ENCODE measurements at regions not wholly inside any gene's neighbourhood (a gene's known extent, or its start where the extent isn't known, plus 50 kb on each side); places are given as distances from the start of the nearest gene placed in this dataset.

DNA sequence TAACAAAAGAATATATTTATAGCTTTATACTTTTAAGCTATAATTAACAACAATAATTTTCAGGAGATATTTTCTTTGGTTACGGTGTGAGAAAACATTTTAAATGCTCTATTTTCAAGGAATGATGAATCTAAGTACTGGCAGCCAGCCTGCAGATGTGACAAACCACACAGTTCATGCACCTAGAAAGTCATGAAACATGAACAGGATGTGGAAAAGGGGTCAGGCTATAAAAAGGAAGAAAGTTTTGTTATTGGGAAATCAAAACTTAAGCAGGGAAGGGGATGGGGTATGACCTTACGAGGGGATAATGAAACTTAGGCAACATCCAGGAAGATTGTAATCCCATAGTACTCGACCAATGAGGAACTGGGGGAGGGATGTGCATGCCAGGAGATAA, 508.7 kb upstream of the GRAMD2B start:
- Histone ChIP-seq H2AFZ (ENCODE audit: low read length) (no peak overlapping the region), H3K4me3 (replicated peaks in 1 of 3; ENCODE audit: insufficient read depth in 1 of 3, low read depth in 2 of 3, low read length in 3 of 3) (no peak overlapping the region), H3K4me1 (ENCODE audit: insufficient read depth, low read length) (no peaks in the 10 kb centered on the region), H3K79me2 (ENCODE audit: insufficient read depth, low read length) (no peaks in the 10 kb centered on the region), H3K9me3 (ENCODE audit: low read length) (peaks cover 77% of the 10 kb centered on the region), H4K20me1 (ENCODE audit: insufficient read depth, low read length) (no peaks in the 10 kb centered on the region), H3K9ac (ENCODE audit: insufficient read depth, low read depth, low read length) (no peak overlapping the region), H3K4me2 (ENCODE audit: low read depth, low read length) (no peak overlapping the region), H3K36me3 (replicated peaks in 1 of 2; ENCODE audit: control insufficient read depth in 1 of 2, insufficient read depth in 2 of 2, low read length in 2 of 2) (no peaks in the 10 kb centered on the region), H3K27ac (ENCODE audit: extremely low read length, insufficient read depth, low read length) (no peak overlapping the region), H3K27me3 (ENCODE audit: control insufficient read depth in 1 of 2, insufficient read depth in 2 of 2, low read length in 2 of 2) (no peaks in the 10 kb centered on the region)
- no peak for TF ChIP-seq CBX1 (IDR thresholded peaks at IDR 0.05; ENCODE audit: low read depth)
- TF ChIP-seq, protein P1, sequence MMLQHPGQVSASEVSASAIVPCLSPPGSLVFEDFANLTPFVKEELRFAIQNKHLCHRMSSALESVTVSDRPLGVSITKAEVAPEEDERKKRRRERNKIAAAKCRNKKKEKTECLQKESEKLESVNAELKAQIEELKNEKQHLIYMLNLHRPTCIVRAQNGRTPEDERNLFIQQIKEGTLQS (CRISPR knock-in tag; IDR thresholded peaks at IDR 0.05) = no peak
- TF ChIP-seq ZKSCAN8 (CRISPR knock-in tag; IDR thresholded peaks at IDR 0.05; ENCODE audit: borderline replicate concordance) = no peak
- TF ChIP-seq ZNF572 (CRISPR knock-in tag; IDR thresholded peaks at IDR 0.05) = no peak
- TF ChIP-seq HNF4A (CRISPR knock-in tag; IDR thresholded peaks at IDR 0.05) = no peak
- no peak for TF ChIP-seq RARA (CRISPR knock-in tag; IDR thresholded peaks at IDR 0.05)
- no peak for TF ChIP-seq SIX4 (CRISPR knock-in tag; IDR thresholded peaks at IDR 0.05)
- no peak for TF ChIP-seq TCF12 (IDR thresholded peaks at IDR 0.05)
- no peak for TF ChIP-seq TCF12 (CRISPR knock-in tag; IDR thresholded peaks at IDR 0.05)
- TF ChIP-seq, protein P2, sequence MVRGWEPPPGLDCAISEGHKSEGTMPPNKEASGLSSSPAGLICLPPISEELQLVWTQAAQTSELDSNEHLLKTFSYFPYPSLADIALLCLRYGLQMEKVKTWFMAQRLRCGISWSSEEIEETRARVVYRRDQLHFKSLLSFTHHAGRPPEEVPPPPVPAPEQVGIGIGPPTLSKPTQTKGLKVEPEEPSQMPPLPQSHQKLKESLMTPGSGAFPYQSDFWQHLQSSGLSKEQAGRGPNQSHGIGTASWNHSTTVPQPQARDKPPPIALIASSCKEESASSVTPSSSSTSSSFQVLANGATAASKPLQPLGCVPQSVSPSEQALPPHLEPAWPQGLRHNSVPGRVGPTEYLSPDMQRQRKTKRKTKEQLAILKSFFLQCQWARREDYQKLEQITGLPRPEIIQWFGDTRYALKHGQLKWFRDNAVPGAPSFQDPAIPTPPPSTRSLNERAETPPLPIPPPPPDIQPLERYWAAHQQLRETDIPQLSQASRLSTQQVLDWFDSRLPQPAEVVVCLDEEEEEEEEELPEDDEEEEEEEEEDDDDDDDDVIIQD (CRISPR knock-in tag; IDR thresholded peaks at IDR 0.05; ENCODE audit: low read depth) = no peak
- TF ChIP-seq, protein P3, sequence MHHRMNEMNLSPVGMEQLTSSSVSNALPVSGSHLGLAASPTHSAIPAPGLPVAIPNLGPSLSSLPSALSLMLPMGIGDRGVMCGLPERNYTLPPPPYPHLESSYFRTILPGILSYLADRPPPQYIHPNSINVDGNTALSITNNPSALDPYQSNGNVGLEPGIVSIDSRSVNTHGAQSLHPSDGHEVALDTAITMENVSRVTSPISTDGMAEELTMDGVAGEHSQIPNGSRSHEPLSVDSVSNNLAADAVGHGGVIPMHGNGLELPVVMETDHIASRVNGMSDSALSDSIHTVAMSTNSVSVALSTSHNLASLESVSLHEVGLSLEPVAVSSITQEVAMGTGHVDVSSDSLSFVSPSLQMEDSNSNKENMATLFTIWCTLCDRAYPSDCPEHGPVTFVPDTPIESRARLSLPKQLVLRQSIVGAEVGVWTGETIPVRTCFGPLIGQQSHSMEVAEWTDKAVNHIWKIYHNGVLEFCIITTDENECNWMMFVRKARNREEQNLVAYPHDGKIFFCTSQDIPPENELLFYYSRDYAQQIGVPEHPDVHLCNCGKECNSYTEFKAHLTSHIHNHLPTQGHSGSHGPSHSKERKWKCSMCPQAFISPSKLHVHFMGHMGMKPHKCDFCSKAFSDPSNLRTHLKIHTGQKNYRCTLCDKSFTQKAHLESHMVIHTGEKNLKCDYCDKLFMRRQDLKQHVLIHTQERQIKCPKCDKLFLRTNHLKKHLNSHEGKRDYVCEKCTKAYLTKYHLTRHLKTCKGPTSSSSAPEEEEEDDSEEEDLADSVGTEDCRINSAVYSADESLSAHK (CRISPR knock-in tag; IDR thresholded peaks at IDR 0.05; ENCODE audit: borderline replicate concordance) = no peak
- TF ChIP-seq GABPB1 (CRISPR knock-in tag; IDR thresholded peaks at IDR 0.05) = no peak
- TF ChIP-seq TMF1 (CRISPR knock-in tag; IDR thresholded peaks at IDR 0.05; ENCODE audit: low read depth) = no peak
- TF ChIP-seq SMC3 (IDR thresholded peaks at IDR 0.05; ENCODE audit: low read length) = no peak
- TF ChIP-seq, protein P4, sequence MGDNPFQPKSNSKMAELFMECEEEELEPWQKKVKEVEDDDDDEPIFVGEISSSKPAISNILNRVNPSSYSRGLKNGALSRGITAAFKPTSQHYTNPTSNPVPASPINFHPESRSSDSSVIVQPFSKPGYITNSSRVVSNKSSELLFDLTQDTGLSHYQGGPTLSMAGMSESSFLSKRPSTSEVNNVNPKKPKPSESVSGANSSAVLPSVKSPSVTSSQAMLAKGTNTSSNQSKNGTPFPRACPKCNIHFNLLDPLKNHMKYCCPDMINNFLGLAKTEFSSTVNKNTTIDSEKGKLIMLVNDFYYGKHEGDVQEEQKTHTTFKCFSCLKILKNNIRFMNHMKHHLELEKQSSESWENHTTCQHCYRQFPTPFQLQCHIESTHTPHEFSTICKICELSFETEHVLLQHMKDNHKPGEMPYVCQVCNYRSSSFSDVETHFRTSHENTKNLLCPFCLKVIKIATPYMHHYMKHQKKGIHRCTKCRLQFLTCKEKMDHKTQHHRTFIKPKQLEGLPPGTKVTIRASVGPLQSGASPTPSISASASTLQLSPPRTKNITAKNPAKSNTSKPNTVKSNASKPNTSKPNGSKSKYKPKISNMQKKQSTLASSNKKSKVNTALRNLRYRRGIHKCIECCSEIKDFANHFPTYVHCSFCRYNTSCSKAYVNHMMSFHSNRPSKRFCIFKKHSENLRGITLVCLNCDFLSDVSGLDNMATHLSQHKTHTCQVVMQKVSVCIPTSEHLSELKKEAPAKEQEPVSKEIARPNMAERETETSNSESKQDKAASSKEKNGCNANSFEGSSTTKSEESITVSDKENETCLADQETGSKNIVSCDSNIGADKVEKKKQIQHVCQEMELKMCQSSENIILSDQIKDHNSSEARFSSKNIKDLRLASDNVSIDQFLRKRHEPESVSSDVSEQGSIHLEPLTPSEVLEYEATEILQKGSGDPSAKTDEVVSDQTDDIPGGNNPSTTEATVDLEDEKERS (CRISPR knock-in tag; IDR thresholded peaks at IDR 0.05) = no peak
- TF ChIP-seq TOPORS (CRISPR knock-in tag; IDR thresholded peaks at IDR 0.05) = no peak
- no peak for TF ChIP-seq KDM6A (CRISPR knock-in tag; IDR thresholded peaks at IDR 0.05; ENCODE audit: low read depth)
- TF ChIP-seq PCBP2 (optimal IDR thresholded peaks at IDR 0.05; ENCODE audit: low read depth, low read length, poor library complexity, severe bottlenecking) = no peak
- ATAC-seq = no peak
- no peak for FAIRE-seq
- intact Hi-C loops (cut with micrococcal nuclease; ENCODE audit: unreplicated experiment) (no loop called here), in situ Hi-C loops (cut with HindIII; ENCODE audit: extremely low pct_ligation_motif_present, low pct_unique_long_range_greater_than_20kb) (no loop called here)
- ChIA-PET CTCF (ENCODE audit: low intra/inter-chr PET ratio, low total read pairs) (no interaction called here), POLR2A (no interaction called here)
- no peak for DNase-seq (ENCODE audit: low spot score)
- 6% methylated on average over 3 of the region's 3 CpGs for WGBS (ENCODE audit: low lambda C conversion rate)
- BruUV-seq (replicated peaks) = no TSS peak

All from HepG2 (cell line).